Pancreas (tissue), 10 donors: ENCODE measurements at regions not wholly inside any gene's neighbourhood (a gene's known extent, or its start where the extent isn't known, plus 50 kb on each side); places are given as distances from the start of the nearest gene placed in this dataset.

Experiments used
- ATAC-seq, 4 donors: fragments of 200-7000 bp; cut with Tn5 transposase; one replicate each; pipeline versions ENCODE4 v1.8.0 to v1.9.1; 2020; ENCODE audit warnings: mild to moderate bottlenecking in 4 of 4, moderate library complexity in 4 of 4
- DNase-seq, 6 donors: peaks; one replicate each; pipeline ENCODE4 v3.0.0-alpha.2; 2020
- FAIRE-seq: peaks from 2 replicates; lab custom pipeline; 2012; peaks lifted over from hg19 to GRCh38; lab: Jason Lieb, UNC
- H3K27ac ChIP-seq, 4 donors: fragments of 200-600 bp; sonication (generic); 1 replicate in 3 of 4; 2 replicates in 1 of 4; pipeline versions ENCODE4 v1.5.0 to v1.8.0; 2020
- H3K27me3 ChIP-seq, 4 donors: fragments of 200-600 bp; one replicate each; pipeline ENCODE4 v1.8.0; 2021
- H3K36me3 ChIP-seq, 3 donors: fragments of 200-600 bp; sonication (generic) in 1 of 3; one replicate each; pipeline versions ENCODE4 v1.5.0 to v1.8.0; 2020 to 2021
- H3K4me1 ChIP-seq, 3 donors: fragments of 200-600 bp; one replicate each; pipeline ENCODE4 v1.8.0; 2021
- H3K4me3 ChIP-seq, 4 donors: fragments of 200-600 bp; sonication (generic) in 2 of 4; one replicate each; pipeline versions ENCODE4 v1.5.0 to v1.8.0; 2020 to 2021
- H3K9me3 ChIP-seq, 4 donors: fragments of 200-600 bp; one replicate each; pipeline ENCODE4 v1.8.0; 2021
- CTCF ChIP-seq, 4 donors: fragments of 200-600 bp; sonication (generic) in 3 of 4; IDR thresholded peaks; one replicate each; pipeline versions ENCODE4 v1.5.0 to v1.8.0; 2021; ENCODE audit warnings: antibody characterized with exemption in 4 of 4
- WGBS, 2 donors: extraction: QIAGEN DNeasy Blood & Tissue Kit; methylation state at CpG; one replicate each; pipeline ENCODE4 v1.1.7; 2013; 5-methylcytosine and 5-hydroxymethylcytosine counted together
- intact Hi-C, 3 donors: fragments of 100-400 bp; cut with DNase I; formaldehyde crosslinking; loops; one replicate each; pipeline versions ENCODE4 v1.11.1 to v1.14.2; 2022
- donor health status: healthy with polysubstance abuse.
- donor health status: DM: no; HTN: no; CAD: no; lungs with moderate emphysema.
- donor health status: DM: no; HTN: no; CAD: no.
- donor health status: control.
- donor health status: control.
- donor health status: Bipolar disorder and iron deficiency.
- donor health status: DM: yes; HTN: yes; CAD: no.
- donor health status: DM: no; HTN: no; CAD: no.
- donor health status: DM: no; HTN: no; CAD: no.
- donor health status: DM: yes; HTN: yes; CAD: no.

GRCh38 chr6:4593951-4594350, 182.3 kb upstream of the CDYL start:
- TF ChIP-seq CTCF (IDR thresholded peaks at IDR 0.05): no peak
- intact Hi-C loops: no loop called here
- no peaks in the 10 kb centered on the region for H3K36me3 ChIP-seq
- H3K27ac ChIP-seq: no peak overlapping the region
- no peak for DNase-seq
- ATAC-seq: no peak
- no peak overlapping the region for H3K4me3 ChIP-seq
- no peaks in the 10 kb centered on the region for H3K9me3 ChIP-seq
- no peaks in the 10 kb centered on the region for H3K27me3 ChIP-seq
- H3K4me1 ChIP-seq: no peaks in the 10 kb centered on the region
- no peak for FAIRE-seq
- 82 to 84% methylated on average over 1 of the region's 1 CpG for WGBS, 2 donors

DNA sequence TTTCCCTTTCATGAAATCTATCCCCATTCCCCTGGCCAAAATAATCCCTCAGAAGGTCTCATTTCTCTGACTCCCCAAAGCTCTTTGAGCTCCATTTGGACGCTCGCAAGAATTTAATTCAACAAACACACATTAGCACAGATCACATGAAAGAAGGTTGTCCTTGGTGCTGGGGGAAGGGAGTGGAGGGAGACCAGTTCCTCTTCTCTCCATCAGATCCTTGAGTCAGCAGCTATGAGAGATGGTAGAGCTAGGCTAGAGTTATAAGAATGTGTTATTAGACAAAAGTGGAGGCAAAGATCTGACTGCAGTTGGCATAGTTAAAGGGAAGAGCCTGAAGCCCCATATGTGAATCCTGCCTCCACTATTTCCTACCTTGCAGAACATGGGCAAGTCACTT, 184.2 kb upstream of the CDYL start:
- Histone ChIP-seq H3K4me1 (no peaks in the 10 kb centered on the region), H3K9me3 (no peaks in the 10 kb centered on the region), H3K4me3 (no peak overlapping the region), H3K27ac (no peak overlapping the region), H3K27me3 (no peaks in the 10 kb centered on the region), H3K36me3 (no peaks in the 10 kb centered on the region)
- intact Hi-C loops: no loop called here
- 52 to 65% methylated on average over 2 of the region's 2 CpGs for WGBS, 2 donors
- ATAC-seq (no peak), FAIRE-seq (no peak), DNase-seq (no peak)
- no peak for TF ChIP-seq CTCF (IDR thresholded peaks at IDR 0.05)

DNA sequence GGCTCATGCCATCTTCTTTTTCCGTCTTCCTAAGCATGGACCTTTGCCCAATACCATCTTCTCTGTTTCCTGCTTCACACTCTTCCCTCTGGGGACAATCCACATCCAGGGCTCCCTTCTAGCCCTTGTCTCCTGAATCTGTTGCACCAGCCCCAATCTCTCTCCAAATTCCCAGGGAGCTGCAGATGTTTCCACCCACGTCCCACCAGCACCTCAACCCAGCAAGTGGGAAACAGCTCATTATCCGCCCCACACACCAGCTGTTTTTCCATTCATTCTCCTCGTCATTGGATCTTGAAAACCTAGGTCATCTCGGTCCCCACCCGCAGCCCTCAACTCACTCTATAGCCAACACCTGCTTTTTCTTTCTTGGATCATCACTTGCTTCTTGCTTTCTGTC, 185.0 kb upstream of the CDYL start:
- no peak for TF ChIP-seq CTCF (IDR thresholded peaks at IDR 0.05)
- Histone ChIP-seq H3K9me3 (no peaks in the 10 kb centered on the region), H3K4me1 (no peaks in the 10 kb centered on the region), H3K36me3 (no peaks in the 10 kb centered on the region), H3K4me3 (no peak overlapping the region), H3K27ac (no peak overlapping the region), H3K27me3 (no peaks in the 10 kb centered on the region)
- DNase-seq: no peak
- no peak for ATAC-seq
- WGBS, 2 donors: 72 to 78% methylated on average over 6 of the region's 6 CpGs
- intact Hi-C loops: no loop called here
- no peak for FAIRE-seq

GRCh38 chr6:4589295-4589694, 186.9 kb upstream of the CDYL start:
- no peaks in the 10 kb centered on the region for H3K36me3 ChIP-seq
- no peaks in the 10 kb centered on the region for H3K4me1 ChIP-seq
- H3K27ac ChIP-seq: no peak overlapping the region
- no peak for TF ChIP-seq CTCF (IDR thresholded peaks at IDR 0.05)
- no peak overlapping the region for H3K4me3 ChIP-seq
- WGBS, 2 donors: 62 to 70% methylated on average over 2 of the region's 2 CpGs
- DNase-seq: no peak
- no peak for FAIRE-seq
- intact Hi-C loops: no loop called here
- no peaks in the 10 kb centered on the region for H3K27me3 ChIP-seq
- no peaks in the 10 kb centered on the region for H3K9me3 ChIP-seq
- no peak for ATAC-seq

DNA sequence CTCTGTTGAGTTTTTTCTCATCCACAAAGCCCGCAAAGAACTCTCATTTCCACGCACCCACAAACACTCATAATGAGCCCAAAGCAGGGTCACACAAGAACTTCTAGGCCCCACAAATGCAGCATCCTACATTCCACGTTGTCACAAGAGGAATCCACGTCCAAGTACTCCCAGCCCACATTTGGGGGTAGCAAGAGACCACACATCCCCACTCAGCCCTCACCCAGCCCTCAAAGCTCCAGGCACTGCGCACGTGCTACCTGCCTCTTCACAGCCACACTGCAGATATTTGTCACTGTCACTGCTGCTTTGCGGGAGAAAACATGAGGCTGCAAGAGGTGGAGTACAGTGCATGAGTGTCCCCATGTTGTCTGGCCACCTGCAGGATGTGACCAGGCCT, 187.6 kb upstream of the CDYL start:
- TF ChIP-seq CTCF (IDR thresholded peaks at IDR 0.05): no peak
- H3K4me1 ChIP-seq: no peaks in the 10 kb centered on the region
- WGBS, 2 donors: 63 to 74% methylated on average over 7 of the region's 7 CpGs
- no peaks in the 10 kb centered on the region for H3K27me3 ChIP-seq
- intact Hi-C loops: no loop called here
- FAIRE-seq (no peak), DNase-seq (no peak), ATAC-seq (no peak)
- H3K36me3 ChIP-seq: no peaks in the 10 kb centered on the region
- H3K4me3 ChIP-seq: no peak overlapping the region
- H3K27ac ChIP-seq: no peak overlapping the region
- H3K9me3 ChIP-seq: no peaks in the 10 kb centered on the region
